ENCODE measurements at regions not wholly inside any gene's neighbourhood (a gene's known extent, or its start where the extent isn't known, plus 50 kb on each side); places are given as distances from the start of the nearest gene placed in this dataset.

DNA sequence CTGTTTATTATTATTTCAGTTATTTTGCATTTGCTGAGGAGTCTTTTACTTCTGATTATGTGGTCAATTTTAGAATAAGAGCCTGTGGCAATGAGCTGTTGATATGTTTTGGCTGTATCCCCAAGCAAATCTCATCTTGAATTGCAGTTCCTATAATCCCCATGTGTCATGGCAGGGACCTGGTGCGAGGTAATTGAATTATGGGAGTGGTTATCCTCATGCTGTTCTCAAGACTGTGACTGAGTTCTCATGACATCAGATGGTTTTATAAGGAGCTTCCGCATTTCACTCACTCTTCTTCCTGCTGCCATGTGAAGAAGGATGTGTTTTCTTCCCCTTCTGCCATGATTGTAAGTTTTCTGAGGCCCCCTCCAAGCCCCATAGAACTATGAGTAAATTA lies 114.9 kb upstream of the SLCO6A1 start:
- H4K12ac ChIP-seq (ENCODE audit: low read depth, low read length): no peak overlapping the region

DNA sequence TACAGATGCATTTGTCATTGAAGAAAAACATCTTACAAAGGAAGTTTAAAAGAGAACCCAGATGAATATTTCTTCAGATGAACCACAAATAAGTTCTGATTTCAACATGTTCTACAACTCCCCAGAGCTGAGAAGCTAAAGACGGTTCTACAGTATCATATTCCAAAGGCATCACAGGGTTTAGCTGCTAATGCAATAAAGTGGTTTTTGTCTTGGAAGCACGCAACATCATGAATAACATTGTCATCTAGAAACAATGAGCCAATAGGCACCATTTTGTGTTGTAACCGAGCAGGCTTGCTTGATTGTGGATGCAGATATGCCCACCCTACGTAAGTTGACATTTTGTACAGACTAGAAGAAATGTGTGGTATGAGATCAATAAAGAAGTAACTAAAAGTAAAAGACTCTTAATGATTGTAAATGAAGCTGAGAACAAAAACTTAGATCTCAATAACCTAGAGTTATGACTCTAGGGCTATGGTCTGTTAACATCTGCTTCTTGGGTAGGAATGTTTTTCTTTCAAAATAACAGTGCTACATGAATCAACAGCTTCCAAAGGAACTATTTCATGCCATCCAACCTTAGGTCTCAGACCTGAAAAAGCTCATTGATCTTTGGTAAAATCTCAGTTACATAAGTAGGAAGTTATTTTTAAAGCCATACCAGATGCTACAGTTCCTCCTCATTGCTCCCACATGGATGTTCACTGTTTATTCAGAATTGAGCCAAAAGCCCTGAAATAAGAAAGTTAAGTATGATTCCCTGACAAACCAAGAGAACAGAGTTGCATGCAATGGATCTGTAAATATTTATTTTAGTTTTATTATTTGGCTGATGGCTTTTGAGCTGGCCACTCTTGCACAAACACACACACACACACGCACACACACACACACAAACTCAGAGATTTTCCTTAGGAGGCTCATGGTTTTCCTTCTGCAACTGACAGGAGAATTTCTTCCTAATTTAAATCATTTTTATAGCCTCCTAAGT lies 118.7 kb upstream of the SLCO6A1 start:
- no peak overlapping the region for H3K23ac ChIP-seq (ENCODE audit: low read length)
- no CpG with 5 or more reads among the region's 5 CpGs for WGBS (ENCODE audit: extremely low coverage, insufficient coverage, insufficient read length)

More for the DNA sequence above, 114.9 kb upstream of the SLCO6A1 start:
- no peaks in the 10 kb centered on the region for H3K4me1 ChIP-seq (ENCODE audit: control insufficient read depth in 1 of 2, insufficient read depth in 2 of 2, low read length in 2 of 2)
- no peak overlapping the region for H2BK120ac ChIP-seq (ENCODE audit: insufficient read depth, low read length, poor library complexity)
- H3K79me2 ChIP-seq (ENCODE audit: control insufficient read depth, insufficient read depth, low read length, poor library complexity): no peaks in the 10 kb centered on the region
- H3K9me3 ChIP-seq (ENCODE audit: insufficient read depth, low read depth, low read length): no peaks in the 10 kb centered on the region
- H3K4me2 ChIP-seq (ENCODE audit: low read length): no peak overlapping the region
- H3K4me3 ChIP-seq (ENCODE audit: low read depth, low read length): no peak overlapping the region
- H2AK5ac ChIP-seq (ENCODE audit: low read length): no peak overlapping the region
- H4K8ac ChIP-seq (ENCODE audit: low read depth, low read length): no peak overlapping the region
- H2BK5ac ChIP-seq (ENCODE audit: low read depth, low read length, poor library complexity): no peak overlapping the region
- no peak overlapping the region for H2AFZ ChIP-seq (ENCODE audit: insufficient read depth, low read length, poor library complexity)
- no peak for DNase-seq
- H3K4ac ChIP-seq (ENCODE audit: low read depth, low read length): no peak overlapping the region
- H3K14ac ChIP-seq (ENCODE audit: low read length): no peak overlapping the region
- H2BK12ac ChIP-seq (ENCODE audit: low read length): no peak overlapping the region
- H4K91ac ChIP-seq (ENCODE audit: low read depth, low read length): no peak overlapping the region
- H3K36me3 ChIP-seq (ENCODE audit: control insufficient read depth in 1 of 2, insufficient read depth in 2 of 2, low read length in 2 of 2): no peaks in the 10 kb centered on the region
- no peak overlapping the region for H3K27ac ChIP-seq (ENCODE audit: low read depth, low read length)
- no peak overlapping the region for H3K23ac ChIP-seq (ENCODE audit: low read length)
- H3K27me3 ChIP-seq (ENCODE audit: insufficient read depth, low read length): no peaks in the 10 kb centered on the region
- H3K18ac ChIP-seq (ENCODE audit: low read length): no peak overlapping the region
- no peaks in the 10 kb centered on the region for H3K79me1 ChIP-seq (ENCODE audit: low read length)
- H3K9ac ChIP-seq (ENCODE audit: low read length): no peak overlapping the region
- WGBS (ENCODE audit: extremely low coverage, insufficient coverage, insufficient read length): no CpG with 5 or more reads among the region's 2 CpGs

DNA sequence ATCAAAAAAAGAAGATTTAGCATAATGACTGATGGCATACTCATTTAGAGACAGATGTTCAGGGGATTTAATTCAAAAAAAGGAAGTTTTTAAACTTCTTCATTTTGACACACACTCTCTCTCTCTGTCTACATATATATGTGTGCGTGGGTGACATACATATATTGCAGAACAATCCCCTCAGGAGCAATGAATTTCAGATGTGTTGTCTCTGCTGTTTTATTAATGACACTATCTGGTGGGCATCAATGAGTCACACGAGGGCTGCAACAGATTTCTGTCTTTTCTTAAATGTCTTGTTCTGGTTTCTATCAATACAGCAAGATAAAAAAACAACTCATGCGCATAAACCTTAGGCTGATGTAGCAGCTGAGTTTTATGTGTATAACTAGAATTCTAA lies 123.5 kb upstream of the SLCO6A1 start:
- Histone ChIP-seq H2BK12ac (ENCODE audit: low read length) (no peak overlapping the region), H3K4ac (ENCODE audit: low read depth, low read length) (no peak overlapping the region), H3K79me2 (ENCODE audit: control insufficient read depth, insufficient read depth, low read length, poor library complexity) (no peaks in the 10 kb centered on the region), H4K91ac (ENCODE audit: low read depth, low read length) (no peak overlapping the region), H2AFZ (ENCODE audit: insufficient read depth, low read length, poor library complexity) (no peak overlapping the region), H3K4me3 (ENCODE audit: low read depth, low read length) (no peak overlapping the region), H3K27me3 (ENCODE audit: insufficient read depth, low read length) (no peaks in the 10 kb centered on the region), H4K12ac (ENCODE audit: low read depth, low read length) (no peak overlapping the region), H3K9me3 (ENCODE audit: insufficient read depth, low read depth, low read length) (no peaks in the 10 kb centered on the region), H3K36me3 (ENCODE audit: control insufficient read depth in 1 of 2, insufficient read depth in 2 of 2, low read length in 2 of 2) (no peaks in the 10 kb centered on the region), H2BK120ac (ENCODE audit: insufficient read depth, low read length, poor library complexity) (no peak overlapping the region), H3K14ac (ENCODE audit: low read length) (no peak overlapping the region), H3K23ac (ENCODE audit: low read length) (no peak overlapping the region), H4K8ac (ENCODE audit: low read depth, low read length) (no peak overlapping the region), H3K4me1 (ENCODE audit: control insufficient read depth in 1 of 2, insufficient read depth in 2 of 2, low read length in 2 of 2) (no peaks in the 10 kb centered on the region), H3K18ac (ENCODE audit: low read length) (no peak overlapping the region), H3K4me2 (ENCODE audit: low read length) (no peak overlapping the region), H3K27ac (ENCODE audit: low read depth, low read length) (no peak overlapping the region), H2BK5ac (ENCODE audit: low read depth, low read length, poor library complexity) (no peak overlapping the region), H2AK5ac (ENCODE audit: low read length) (no peak overlapping the region), H3K9ac (ENCODE audit: low read length) (no peak overlapping the region), H3K79me1 (ENCODE audit: low read length) (no peaks in the 10 kb centered on the region)
- DNase-seq: no peak
- WGBS (ENCODE audit: extremely low coverage, insufficient coverage, insufficient read length): no CpG with 5 or more reads among the region's 3 CpGs

More for the DNA sequence above, 118.7 kb upstream of the SLCO6A1 start:
- Histone ChIP-seq H2BK12ac (ENCODE audit: low read length) (no peak overlapping the region), H3K14ac (ENCODE audit: low read length) (no peak overlapping the region), H4K8ac (ENCODE audit: low read depth, low read length) (no peak overlapping the region), H3K79me2 (ENCODE audit: control insufficient read depth, insufficient read depth, low read length, poor library complexity) (no peaks in the 10 kb centered on the region), H2AFZ (ENCODE audit: insufficient read depth, low read length, poor library complexity) (no peak overlapping the region), H3K9me3 (ENCODE audit: insufficient read depth, low read depth, low read length) (no peaks in the 10 kb centered on the region), H3K27me3 (ENCODE audit: insufficient read depth, low read length) (no peaks in the 10 kb centered on the region), H3K4me2 (ENCODE audit: low read length) (no peak overlapping the region), H3K9ac (ENCODE audit: low read length) (no peak overlapping the region), H2AK5ac (ENCODE audit: low read length) (no peak overlapping the region), H3K18ac (ENCODE audit: low read length) (no peak overlapping the region), H4K12ac (ENCODE audit: low read depth, low read length) (no peak overlapping the region), H2BK120ac (ENCODE audit: insufficient read depth, low read length, poor library complexity) (no peak overlapping the region), H3K79me1 (ENCODE audit: low read length) (no peaks in the 10 kb centered on the region), H2BK5ac (ENCODE audit: low read depth, low read length, poor library complexity) (no peak overlapping the region), H3K4me1 (ENCODE audit: control insufficient read depth in 1 of 2, insufficient read depth in 2 of 2, low read length in 2 of 2) (no peaks in the 10 kb centered on the region), H3K4me3 (ENCODE audit: low read depth, low read length) (no peak overlapping the region), H3K4ac (ENCODE audit: low read depth, low read length) (no peak overlapping the region), H4K91ac (ENCODE audit: low read depth, low read length) (no peak overlapping the region), H3K36me3 (ENCODE audit: control insufficient read depth in 1 of 2, insufficient read depth in 2 of 2, low read length in 2 of 2) (no peaks in the 10 kb centered on the region), H3K27ac (ENCODE audit: low read depth, low read length) (no peak overlapping the region)
- no peak for DNase-seq

DNA sequence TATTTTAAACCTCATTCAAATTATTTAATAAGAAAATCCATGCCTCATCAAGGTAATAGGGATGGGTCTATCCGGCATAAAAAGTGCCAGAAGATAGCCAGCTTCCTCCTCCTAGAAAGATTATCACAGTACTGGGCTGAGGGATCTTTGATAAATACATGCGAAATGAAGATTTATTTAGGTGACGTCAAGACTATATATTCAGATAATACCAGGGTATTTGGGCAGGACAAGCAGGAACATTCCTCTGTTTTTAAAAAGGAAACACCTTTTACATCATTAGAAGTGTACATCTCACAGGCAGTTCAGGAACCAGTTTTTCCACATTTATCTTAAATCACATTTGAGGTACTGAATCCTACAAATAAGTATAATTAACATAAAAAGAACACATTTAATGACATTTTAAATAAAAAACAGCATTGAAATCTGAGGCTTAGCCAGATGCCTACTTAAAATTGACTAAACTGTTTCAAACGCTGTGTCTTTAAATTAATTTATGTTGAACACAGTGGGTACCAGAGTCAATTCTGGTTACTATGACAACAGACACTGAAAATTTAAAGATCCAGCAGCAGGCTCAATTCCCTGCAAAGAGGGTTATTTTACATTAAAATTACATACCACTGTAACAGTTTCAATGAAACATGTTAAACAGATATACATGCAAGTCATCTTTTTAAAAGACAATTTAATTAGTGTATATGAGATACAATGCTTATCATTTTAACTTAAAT lies 124.7 kb upstream of the SLCO6A1 start:
- no peak overlapping the region for H3K23ac ChIP-seq (ENCODE audit: low read length)
- no peak overlapping the region for H4K12ac ChIP-seq (ENCODE audit: low read depth, low read length)
- H3K4ac ChIP-seq (ENCODE audit: low read depth, low read length): no peak overlapping the region
- no peak overlapping the region for H4K8ac ChIP-seq (ENCODE audit: low read depth, low read length)
- no peak overlapping the region for H2AK5ac ChIP-seq (ENCODE audit: low read length)
- no peaks in the 10 kb centered on the region for H3K36me3 ChIP-seq (ENCODE audit: control insufficient read depth in 1 of 2, insufficient read depth in 2 of 2, low read length in 2 of 2)
- no peak overlapping the region for H2BK120ac ChIP-seq (ENCODE audit: insufficient read depth, low read length, poor library complexity)
- H3K4me3 ChIP-seq (ENCODE audit: low read depth, low read length): no peak overlapping the region
- peak in 1 of 2 donors; percentile 14 for DNase-seq
- no CpG with 5 or more reads among the region's 4 CpGs for WGBS (ENCODE audit: extremely low coverage, insufficient coverage, insufficient read length)
- H3K9ac ChIP-seq (ENCODE audit: low read length): no peak overlapping the region
- H3K18ac ChIP-seq (ENCODE audit: low read length): no peak overlapping the region
- no peak overlapping the region for H3K27ac ChIP-seq (ENCODE audit: low read depth, low read length)
- no peak overlapping the region for H2AFZ ChIP-seq (ENCODE audit: insufficient read depth, low read length, poor library complexity)
- H3K9me3 ChIP-seq (ENCODE audit: insufficient read depth, low read depth, low read length): no peaks in the 10 kb centered on the region
- no peak overlapping the region for H2BK12ac ChIP-seq (ENCODE audit: low read length)
- H3K79me2 ChIP-seq (ENCODE audit: control insufficient read depth, insufficient read depth, low read length, poor library complexity): no peaks in the 10 kb centered on the region
- no peak overlapping the region for H2BK5ac ChIP-seq (ENCODE audit: low read depth, low read length, poor library complexity)
- H3K4me2 ChIP-seq (ENCODE audit: low read length): no peak overlapping the region
- no peaks in the 10 kb centered on the region for H3K4me1 ChIP-seq (ENCODE audit: control insufficient read depth in 1 of 2, insufficient read depth in 2 of 2, low read length in 2 of 2)
- no peaks in the 10 kb centered on the region for H3K79me1 ChIP-seq (ENCODE audit: low read length)
- H3K14ac ChIP-seq (ENCODE audit: low read length): no peak overlapping the region
- H3K27me3 ChIP-seq (ENCODE audit: insufficient read depth, low read length): no peaks in the 10 kb centered on the region
- H4K91ac ChIP-seq (ENCODE audit: low read depth, low read length): no peak overlapping the region

All from trophoblast cell (in vitro differentiated cells and primary cell).